CD8-positive, alpha-beta memory T cell (primary cell): ENCODE measurements at regions not wholly inside any gene's neighbourhood (a gene's known extent, or its start where the extent isn't known, plus 50 kb on each side); places are given as distances from the start of the nearest gene placed in this dataset.
"Not testable (repeated sequence)": the region's sequence is repeated elsewhere in the genome, so short reads cannot be mapped to it uniquely, and the experiment has no call there.

Experiments
- CTCF ChIA-PET: fragments of 350-600 bp; sonication (Branson Sonifier 250); formaldehyde crosslinking; loops from one replicate; lab custom pipeline; 2021; ENCODE audit warnings: antibody characterized with exemption; lab: Charles Lee
- POLR2A ChIA-PET: fragments of 350-600 bp; sonication (Branson Sonifier 250); formaldehyde crosslinking; loops from one replicate; lab custom pipeline; 2021; ENCODE audit warnings: antibody characterized with exemption; lab: Charles Lee
- DNase-seq, 5 donors: peaks; one replicate each; pipeline versions ENCODE4 v3.0.0 to v3.0.0-alpha.2; 2020 to 2022; ENCODE audit warnings: mixed read lengths in 1 of 5
- H3K27ac ChIP-seq: one replicate; pipeline ENCODE4 v1.7.0; 2013; ENCODE audit warnings: low read depth, mild to moderate bottlenecking, low read length, moderate library complexity
- H3K27me3 ChIP-seq: 2 replicates; pipeline ENCODE4 v1.7.0; 2013; ENCODE audit warnings: low read length, mild to moderate bottlenecking; ENCODE audit not compliant: insufficient read depth, poor library complexity, severe bottlenecking
- H3K36me3 ChIP-seq: 2 replicates; pipeline ENCODE4 v1.7.0; 2013; ENCODE audit warnings: mild to moderate bottlenecking, low read length, moderate library complexity; ENCODE audit not compliant: insufficient read depth
- H3K4me1 ChIP-seq: 2 replicates; pipeline ENCODE4 v1.7.0; 2013; ENCODE audit warnings: mild to moderate bottlenecking, low read length, moderate library complexity; ENCODE audit not compliant: insufficient read depth
- H3K4me3 ChIP-seq: 2 replicates; pipeline ENCODE4 v1.7.0; 2013; ENCODE audit warnings: mild to moderate bottlenecking, low read length
- H3K9me3 ChIP-seq: 2 replicates; pipeline ENCODE4 v1.7.0; 2013; ENCODE audit warnings: mild to moderate bottlenecking, low read length
- H3K27ac Mint-ChIP-seq, 8 donors: one replicate each; pipeline ENCODE4 v1.8.0; 2020 to 2021; ENCODE audit warnings: mixed read lengths in 8 of 8, mild to moderate bottlenecking in 6 of 8, inconsistent platforms in 3 of 8, moderate library complexity in 3 of 8
- H3K27me3 Mint-ChIP-seq, 2 donors: one replicate each; pipeline ENCODE4 v1.8.0; 2020 to 2021; ENCODE audit warnings: mixed read lengths in 2 of 2, mild to moderate bottlenecking in 1 of 2, moderate library complexity in 1 of 2
- H3K36me3 Mint-ChIP-seq, 3 donors: one replicate each; pipeline ENCODE4 v1.8.0; 2020 to 2021; ENCODE audit warnings: mixed read lengths in 3 of 3, inconsistent platforms in 1 of 3, mild to moderate bottlenecking in 1 of 3
- H3K4me1 Mint-ChIP-seq, 3 donors: one replicate each; pipeline ENCODE4 v1.8.0; 2020 to 2021; ENCODE audit warnings: mixed read lengths in 3 of 3, inconsistent platforms in 1 of 3, mild to moderate bottlenecking in 1 of 3
- H3K4me3 Mint-ChIP-seq, 7 donors: one replicate each; pipeline ENCODE4 v1.8.0; 2020 to 2021; ENCODE audit warnings: mixed read lengths in 7 of 7, mild to moderate bottlenecking in 6 of 7, moderate library complexity in 4 of 7, inconsistent platforms in 2 of 7
- H3K9me3 Mint-ChIP-seq, 5 donors: one replicate each; pipeline ENCODE4 v1.8.0; 2020 to 2022; ENCODE audit warnings: mixed read lengths in 5 of 5, mild to moderate bottlenecking in 3 of 5, moderate library complexity in 2 of 5, inconsistent platforms in 1 of 5

DNA sequence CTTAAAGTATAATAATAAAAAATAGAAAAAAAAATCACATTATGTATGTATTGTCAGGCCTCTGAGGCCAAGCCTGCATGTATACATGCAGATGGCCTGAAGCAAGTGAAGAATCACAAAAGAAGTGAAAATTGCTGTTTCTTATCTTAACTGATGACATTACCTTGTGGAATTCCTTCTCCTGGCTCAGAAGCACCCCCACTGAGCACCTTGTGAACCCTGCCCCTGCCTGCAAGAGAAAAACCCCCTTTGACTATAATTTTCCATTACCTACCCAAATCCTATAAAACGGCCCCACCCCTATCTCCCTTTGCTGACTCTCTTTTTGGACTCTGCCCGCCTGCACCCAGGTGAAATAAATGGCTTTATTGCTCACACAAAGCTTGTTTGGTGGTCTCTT, 1086.5 kb downstream of the SORCS3 start:
- H3K27ac ChIP-seq, H3K27ac Mint-ChIP-seq, H3K27me3 Mint-ChIP-seq, CTCF ChIA-PET, H3K9me3 ChIP-seq, H3K27me3 ChIP-seq, H3K36me3 Mint-ChIP-seq, H3K4me1 Mint-ChIP-seq, H3K4me1 ChIP-seq, POLR2A ChIA-PET, H3K36me3 ChIP-seq, H3K4me3 ChIP-seq, DNase-seq, H3K4me3 Mint-ChIP-seq: not testable (repeated sequence)
- peaks cover 0 to 16% (median 6%) of the 10 kb centered on the region in 5 donors for H3K9me3 Mint-ChIP-seq

DNA sequence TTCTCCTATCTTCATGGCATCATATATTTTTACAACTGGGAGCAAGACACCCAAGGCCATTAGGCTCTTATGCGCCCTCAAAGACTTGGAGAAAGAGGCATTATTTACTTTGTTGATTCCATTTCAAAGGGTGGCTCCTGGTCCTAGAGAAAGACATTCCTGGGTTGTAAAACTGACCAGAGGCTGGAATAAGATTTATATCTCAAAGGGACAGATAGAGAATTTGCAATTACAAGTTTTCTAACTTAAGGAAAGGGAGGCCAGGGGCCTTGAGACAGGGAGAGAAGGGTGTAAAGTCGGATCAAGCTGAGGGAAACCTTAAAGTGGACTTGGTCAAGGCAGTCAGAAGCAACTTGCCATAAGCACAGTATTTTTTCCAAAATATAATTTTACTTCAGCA, 1086.0 kb downstream of the SORCS3 start:
- POLR2A ChIA-PET = no interaction called here

DNA sequence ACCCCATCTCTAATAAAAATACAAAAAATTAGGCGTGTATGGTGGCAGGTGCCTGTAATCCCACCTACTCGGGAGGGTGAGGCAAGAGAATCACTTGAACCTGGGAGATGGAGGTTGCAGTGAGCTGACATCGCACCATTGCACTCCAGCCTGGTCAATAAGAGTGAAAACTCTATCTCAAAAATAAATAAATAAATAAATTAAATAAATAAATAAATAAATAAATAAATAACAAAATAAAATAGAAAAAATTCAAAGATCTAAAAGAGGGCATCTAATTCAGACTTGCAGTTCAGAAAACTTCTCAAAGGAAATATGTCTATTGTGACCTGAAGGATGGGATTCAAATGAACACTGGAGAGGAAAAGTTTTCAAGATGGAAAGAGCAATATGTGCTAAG, 1085.1 kb downstream of the SORCS3 start:
- Mint-ChIP-seq H3K9me3 (peaks cover 0 to 16% (median 6%) of the 10 kb centered on the region in 5 donors), H3K27ac (no peak overlapping the region), H3K36me3 (peaks cover 0 to 4% (median 0%) of the 10 kb centered on the region in 3 donors), H3K4me1 (no peaks in the 10 kb centered on the region), H3K27me3 (no peaks in the 10 kb centered on the region), H3K4me3 (no peak overlapping the region)
- no peaks in the 10 kb centered on the region for H3K4me1 ChIP-seq
- no peaks in the 10 kb centered on the region for H3K36me3 ChIP-seq
- no peak overlapping the region for H3K4me3 ChIP-seq
- CTCF ChIA-PET = no interaction called here
- no peaks in the 10 kb centered on the region for H3K27me3 ChIP-seq
- no peaks in the 10 kb centered on the region for H3K9me3 ChIP-seq
- POLR2A ChIA-PET = no interaction called here
- DNase-seq = no peak
- no peak overlapping the region for H3K27ac ChIP-seq

More for the DNA sequence above, 1086.0 kb downstream of the SORCS3 start:
- H3K36me3 Mint-ChIP-seq = peaks cover 0 to 4% (median 0%) of the 10 kb centered on the region in 3 donors
- peaks cover 0 to 16% (median 6%) of the 10 kb centered on the region in 5 donors for H3K9me3 Mint-ChIP-seq
- Histone ChIP-seq H3K27me3 (no peaks in the 10 kb centered on the region), H3K4me1 (no peaks in the 10 kb centered on the region), H3K9me3 (no peaks in the 10 kb centered on the region), H3K4me3 (no peak overlapping the region), H3K27ac (no peak overlapping the region), H3K36me3 (no peaks in the 10 kb centered on the region)
- CTCF ChIA-PET = no interaction called here
- no peak overlapping the region for H3K27ac Mint-ChIP-seq
- no peak overlapping the region for H3K4me3 Mint-ChIP-seq
- no peak for DNase-seq
- no peaks in the 10 kb centered on the region for H3K27me3 Mint-ChIP-seq
- no peaks in the 10 kb centered on the region for H3K4me1 Mint-ChIP-seq

DNA sequence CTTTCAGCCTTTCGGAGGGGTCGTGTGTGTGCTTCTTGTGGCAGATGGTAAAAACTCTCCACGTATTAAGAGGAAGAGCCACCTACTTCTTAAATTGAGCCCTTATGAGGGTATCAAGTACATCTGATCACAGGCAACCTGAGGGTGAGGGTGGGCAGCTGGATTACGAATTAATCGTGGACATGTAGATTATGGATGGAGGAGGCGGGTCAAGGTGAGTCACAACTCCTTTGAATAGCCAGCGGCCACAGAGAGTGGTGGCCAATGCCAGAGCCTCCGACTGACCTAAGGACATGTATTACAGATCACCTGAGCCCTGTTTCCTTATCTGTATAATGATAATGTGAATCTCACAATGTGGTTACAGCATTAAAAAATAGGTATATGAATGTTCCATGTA, 1083.9 kb downstream of the SORCS3 start:
- H3K27ac ChIP-seq = no peak overlapping the region
- no peak overlapping the region for H3K4me3 ChIP-seq
- no peaks in the 10 kb centered on the region for H3K27me3 ChIP-seq
- H3K36me3 Mint-ChIP-seq = peaks cover 0 to 4% (median 0%) of the 10 kb centered on the region in 3 donors
- H3K9me3 ChIP-seq = no peaks in the 10 kb centered on the region
- H3K27ac Mint-ChIP-seq = no peak overlapping the region
- no peaks in the 10 kb centered on the region for H3K4me1 Mint-ChIP-seq
- no peaks in the 10 kb centered on the region for H3K36me3 ChIP-seq
- H3K4me3 Mint-ChIP-seq = no peak overlapping the region
- DNase-seq = no peak
- peaks cover 0 to 16% (median 6%) of the 10 kb centered on the region in 5 donors for H3K9me3 Mint-ChIP-seq
- H3K27me3 Mint-ChIP-seq = no peaks in the 10 kb centered on the region
- no peaks in the 10 kb centered on the region for H3K4me1 ChIP-seq
- POLR2A ChIA-PET = no interaction called here
- CTCF ChIA-PET = no interaction called here

DNA sequence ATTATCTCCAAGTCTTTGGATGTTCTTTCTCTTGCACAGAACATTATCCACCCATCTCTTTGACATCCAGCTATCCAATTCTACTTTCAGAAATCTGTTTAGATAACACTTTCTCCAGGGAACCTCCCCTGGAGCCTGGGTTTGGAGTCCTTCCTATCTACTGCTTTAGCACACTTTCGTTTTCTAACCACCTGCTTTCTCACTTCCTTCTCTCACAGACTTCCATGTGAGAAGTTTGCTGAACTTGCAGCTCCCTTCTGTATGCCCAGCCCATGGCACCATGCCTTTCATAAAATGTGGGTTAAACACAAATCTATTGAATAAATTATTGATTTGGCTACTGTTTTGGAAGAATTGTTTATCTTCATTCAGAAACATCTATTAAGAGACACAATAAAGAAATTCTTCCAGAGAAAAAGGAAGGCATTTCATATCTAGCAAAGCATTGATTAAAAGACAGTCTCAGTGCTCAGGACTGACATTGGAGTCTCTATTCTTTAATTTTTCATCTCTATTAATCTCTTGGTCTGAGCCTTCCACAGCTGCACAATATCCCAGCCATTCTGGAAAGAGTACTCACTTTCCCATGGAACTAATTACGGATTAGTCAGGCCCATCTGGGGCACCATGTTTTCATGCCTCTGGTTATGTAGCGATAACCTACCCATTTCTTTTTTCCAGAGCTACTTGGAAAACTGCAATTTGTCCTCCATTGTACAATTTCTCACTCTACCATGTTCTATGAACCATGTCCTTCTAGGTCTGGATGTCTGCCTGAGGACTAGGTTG, 1077.3 kb downstream of the SORCS3 start:
- ChIA-PET CTCF (no interaction called here), POLR2A (no interaction called here)
- no peaks in the 10 kb centered on the region for H3K27me3 ChIP-seq
- H3K27ac ChIP-seq = no peak overlapping the region
- H3K9me3 Mint-ChIP-seq = peaks cover 0 to 13% (median 9%) of the 10 kb centered on the region in 5 donors
- no peak for DNase-seq
- no peak overlapping the region for H3K4me3 ChIP-seq
- H3K4me3 Mint-ChIP-seq = no peak overlapping the region
- no peaks in the 10 kb centered on the region for H3K9me3 ChIP-seq
- peak overlapping the region in 1 of 8 donors; percentile 77 for H3K27ac Mint-ChIP-seq
- H3K36me3 ChIP-seq = no peaks in the 10 kb centered on the region
- H3K36me3 Mint-ChIP-seq = no peaks in the 10 kb centered on the region
- no peaks in the 10 kb centered on the region for H3K4me1 ChIP-seq
- H3K27me3 Mint-ChIP-seq = no peaks in the 10 kb centered on the region
- H3K4me1 Mint-ChIP-seq = no peaks in the 10 kb centered on the region

DNA sequence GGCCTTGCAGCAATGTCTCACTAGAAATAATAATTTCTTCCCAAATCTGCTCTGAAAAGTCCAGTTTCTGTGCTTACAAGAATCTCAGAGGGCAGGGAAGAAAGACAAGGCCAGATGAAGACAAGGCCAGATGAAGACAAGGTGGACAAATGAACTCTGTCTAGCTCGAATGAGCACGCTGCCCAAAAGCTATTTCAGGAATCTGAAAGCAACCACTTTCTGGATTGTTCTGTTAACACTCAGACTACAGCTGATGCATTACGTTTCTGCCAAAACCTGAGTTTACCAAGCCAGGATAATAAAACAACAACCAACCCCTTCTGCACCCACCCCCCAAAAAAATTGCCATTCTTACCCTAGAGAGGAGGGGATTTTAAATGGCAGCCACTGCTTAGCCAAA, 1073.6 kb downstream of the SORCS3 start:
- Mint-ChIP-seq H3K27ac (no peak overlapping the region), H3K4me1 (no peaks in the 10 kb centered on the region), H3K9me3 (peaks cover 5 to 15% (median 12%) of the 10 kb centered on the region in 5 donors), H3K36me3 (no peaks in the 10 kb centered on the region), H3K4me3 (no peak overlapping the region), H3K27me3 (no peaks in the 10 kb centered on the region)
- CTCF ChIA-PET = no interaction called here
- POLR2A ChIA-PET = no interaction called here
- H3K36me3 ChIP-seq = no peaks in the 10 kb centered on the region
- no peak for DNase-seq
- no peaks in the 10 kb centered on the region for H3K4me1 ChIP-seq
- no peaks in the 10 kb centered on the region for H3K9me3 ChIP-seq
- no peak overlapping the region for H3K4me3 ChIP-seq
- no peaks in the 10 kb centered on the region for H3K27me3 ChIP-seq
- no peak overlapping the region for H3K27ac ChIP-seq

DNA sequence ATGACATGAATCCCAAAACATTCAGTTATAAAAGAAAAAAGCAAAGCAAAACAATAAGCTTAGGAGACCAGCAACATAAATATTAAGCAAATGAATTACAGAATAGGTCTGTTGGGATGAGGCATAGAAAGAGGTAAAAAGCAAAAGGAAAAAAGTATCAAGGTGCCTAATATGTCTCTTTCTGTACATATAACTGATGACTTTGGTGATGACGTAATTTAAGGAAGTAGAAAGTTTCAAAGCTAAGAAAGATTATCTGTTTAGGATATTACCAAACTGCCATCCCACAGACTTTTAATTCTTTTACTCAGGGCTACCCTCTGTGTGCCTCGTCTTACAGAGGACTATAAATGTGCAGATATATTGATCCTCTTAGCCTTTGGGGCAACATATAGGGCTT, 1066.5 kb downstream of the SORCS3 start:
- H3K9me3 Mint-ChIP-seq = peaks cover 4 to 14% (median 9%) of the 10 kb centered on the region in 5 donors
- CTCF ChIA-PET = interaction anchor here (0.6 kb wide), 1 partner anchor 35 kb away, joined by 3 read pairs; no protein-coding TSS in a partner anchor
- no peak for DNase-seq

DNA sequence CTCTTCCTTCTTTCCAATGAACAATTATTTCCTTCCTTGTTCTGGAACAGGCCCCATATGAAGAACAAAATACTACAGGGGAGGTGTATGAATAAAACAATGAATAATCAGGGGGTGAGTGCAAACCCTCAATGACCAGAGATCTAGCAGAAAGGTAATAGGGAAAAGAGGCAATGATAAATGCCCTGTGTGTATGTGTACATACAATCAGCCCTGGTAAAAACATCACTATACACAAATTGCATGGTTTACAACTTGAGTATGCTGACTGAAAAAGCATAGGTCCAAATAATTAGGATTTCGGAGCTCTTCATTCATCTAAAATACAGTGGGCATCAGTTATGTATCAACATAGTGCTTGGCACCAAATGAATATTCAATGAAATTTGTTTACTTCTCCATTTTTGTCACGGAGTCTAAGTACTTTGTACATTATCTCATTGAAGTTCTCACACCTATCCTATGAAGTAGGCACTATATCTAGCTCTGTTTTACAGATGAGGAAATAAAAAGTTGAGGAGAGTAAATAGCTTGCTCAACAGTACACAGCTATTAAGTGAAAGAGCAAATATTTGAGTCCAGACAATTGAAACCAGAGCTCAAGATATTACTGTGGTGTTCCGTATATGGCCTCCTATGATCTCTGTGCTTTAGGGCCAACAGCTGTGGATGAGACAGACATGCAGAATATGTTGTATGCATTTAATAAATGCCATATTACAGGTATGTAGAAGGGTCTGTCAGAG, 1065.4 kb downstream of the SORCS3 start:
- CTCF ChIA-PET = no interaction called here
- no peaks in the 10 kb centered on the region for H3K9me3 ChIP-seq
- POLR2A ChIA-PET = no interaction called here
- H3K9me3 Mint-ChIP-seq = peaks cover 6 to 15% (median 10%) of the 10 kb centered on the region in 5 donors
- H3K27me3 ChIP-seq = no peaks in the 10 kb centered on the region
- no peaks in the 10 kb centered on the region for H3K4me1 Mint-ChIP-seq
- no peak overlapping the region for H3K4me3 ChIP-seq
- H3K27ac Mint-ChIP-seq = no peak overlapping the region
- no peaks in the 10 kb centered on the region for H3K4me1 ChIP-seq
- no peak overlapping the region for H3K27ac ChIP-seq
- H3K36me3 ChIP-seq = no peaks in the 10 kb centered on the region
- no peaks in the 10 kb centered on the region for H3K36me3 Mint-ChIP-seq
- DNase-seq = no peak
- H3K4me3 Mint-ChIP-seq = no peak overlapping the region
- no peaks in the 10 kb centered on the region for H3K27me3 Mint-ChIP-seq

More for the DNA sequence above, 1066.5 kb downstream of the SORCS3 start:
- H3K9me3 ChIP-seq = no peaks in the 10 kb centered on the region
- H3K36me3 Mint-ChIP-seq = no peaks in the 10 kb centered on the region
- POLR2A ChIA-PET = no interaction called here
- no peak overlapping the region for H3K27ac ChIP-seq
- H3K27me3 Mint-ChIP-seq = no peaks in the 10 kb centered on the region
- H3K36me3 ChIP-seq = no peaks in the 10 kb centered on the region
- no peaks in the 10 kb centered on the region for H3K4me1 ChIP-seq
- no peak overlapping the region for H3K4me3 Mint-ChIP-seq
- H3K27me3 ChIP-seq = no peaks in the 10 kb centered on the region
- H3K27ac Mint-ChIP-seq = no peak overlapping the region
- no peaks in the 10 kb centered on the region for H3K4me1 Mint-ChIP-seq
- no peak overlapping the region for H3K4me3 ChIP-seq
